Upper lobe of left lung (tissue), 4 donors: ENCODE measurements at regions not wholly inside any gene's neighbourhood (a gene's known extent, or its start where the extent isn't known, plus 50 kb on each side); places are given as distances from the start of the nearest gene placed in this dataset.

Experiments
- POLR2A ChIP-seq, 4 donors: fragments of 450-650 bp; IDR thresholded peaks; one replicate each; pipeline ENCODE4 v1.5.1; 2016 to 2017; ENCODE audit warnings: antibody characterized with exemption in 4 of 4, mild to moderate bottlenecking in 2 of 4
- TF ChIP-seq, protein P1 (sequence below), 6 experiments: fragments of 450-650 bp in 4 of 6; fragments of 200-600 bp in 2 of 6; sonication (generic) in 2 of 6; IDR thresholded peaks; one replicate each; pipeline ENCODE4 v1.5.1; 2016 to 2019; ENCODE audit warnings: antibody characterized with exemption in 6 of 6

DNA sequence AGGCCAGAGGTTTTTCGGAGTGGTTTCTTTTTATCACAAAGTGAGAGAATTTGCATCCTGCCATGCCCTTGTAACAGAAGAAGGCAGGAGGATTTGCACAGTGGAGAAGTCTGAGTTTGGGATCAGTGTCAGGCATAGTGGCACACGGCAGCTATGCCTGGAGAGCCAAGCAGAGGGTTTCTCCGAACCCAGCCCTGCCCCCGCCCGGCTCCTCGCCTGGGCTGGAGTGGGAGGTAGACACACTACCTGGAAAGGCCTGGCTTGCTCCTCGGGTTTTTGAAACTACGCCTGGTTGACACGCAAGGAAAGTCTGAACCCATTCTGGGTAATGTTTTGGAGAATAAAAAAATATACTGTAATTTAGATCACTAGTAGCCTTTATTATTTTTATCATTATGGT is 1653.6 kb upstream of the TENM3 start:
- no peak for TF ChIP-seq POLR2A (IDR thresholded peaks at IDR 0.05)
- TF ChIP-seq, protein P1, sequence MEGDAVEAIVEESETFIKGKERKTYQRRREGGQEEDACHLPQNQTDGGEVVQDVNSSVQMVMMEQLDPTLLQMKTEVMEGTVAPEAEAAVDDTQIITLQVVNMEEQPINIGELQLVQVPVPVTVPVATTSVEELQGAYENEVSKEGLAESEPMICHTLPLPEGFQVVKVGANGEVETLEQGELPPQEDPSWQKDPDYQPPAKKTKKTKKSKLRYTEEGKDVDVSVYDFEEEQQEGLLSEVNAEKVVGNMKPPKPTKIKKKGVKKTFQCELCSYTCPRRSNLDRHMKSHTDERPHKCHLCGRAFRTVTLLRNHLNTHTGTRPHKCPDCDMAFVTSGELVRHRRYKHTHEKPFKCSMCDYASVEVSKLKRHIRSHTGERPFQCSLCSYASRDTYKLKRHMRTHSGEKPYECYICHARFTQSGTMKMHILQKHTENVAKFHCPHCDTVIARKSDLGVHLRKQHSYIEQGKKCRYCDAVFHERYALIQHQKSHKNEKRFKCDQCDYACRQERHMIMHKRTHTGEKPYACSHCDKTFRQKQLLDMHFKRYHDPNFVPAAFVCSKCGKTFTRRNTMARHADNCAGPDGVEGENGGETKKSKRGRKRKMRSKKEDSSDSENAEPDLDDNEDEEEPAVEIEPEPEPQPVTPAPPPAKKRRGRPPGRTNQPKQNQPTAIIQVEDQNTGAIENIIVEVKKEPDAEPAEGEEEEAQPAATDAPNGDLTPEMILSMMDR (IDR thresholded peaks at IDR 0.05), result no peak
